GM21528 (cell line): ENCODE measurements at regions not wholly inside any gene's neighbourhood (a gene's known extent, or its start where the extent isn't known, plus 50 kb on each side); places are given as distances from the start of the nearest gene placed in this dataset.

ENCODE experiments used
- ATAC-seq: cut with Tn5 transposase; IDR thresholded peaks from one replicate; pipeline ENCODE4 v1.9.1; 2021; ENCODE audit warnings: mild to moderate bottlenecking, moderate library complexity; ENCODE audit not compliant: unreplicated experiment, low FRiP score

- no peak for ATAC-seq
Observed at GRCh38 chr5:11997942-11998341, 93.7 kb upstream of the CTNND2 start.

- no peak for ATAC-seq
Observed at GRCh38 chr5:11992518-11992917, 88.3 kb upstream of the CTNND2 start.

- no peak for ATAC-seq
Observed at GRCh38 chr5:11985993-11986392, 81.7 kb upstream of the CTNND2 start.

GRCh38 chr5:11984196-11984595 lies 80.0 kb upstream of the CTNND2 start:
- ATAC-seq, result no peak

GRCh38 chr5:11981986-11982385 lies 77.7 kb upstream of the CTNND2 start:
- ATAC-seq, result no peak

GRCh38 chr5:11977904-11978303 lies 73.7 kb upstream of the CTNND2 start:
- ATAC-seq, result no peak

DNA sequence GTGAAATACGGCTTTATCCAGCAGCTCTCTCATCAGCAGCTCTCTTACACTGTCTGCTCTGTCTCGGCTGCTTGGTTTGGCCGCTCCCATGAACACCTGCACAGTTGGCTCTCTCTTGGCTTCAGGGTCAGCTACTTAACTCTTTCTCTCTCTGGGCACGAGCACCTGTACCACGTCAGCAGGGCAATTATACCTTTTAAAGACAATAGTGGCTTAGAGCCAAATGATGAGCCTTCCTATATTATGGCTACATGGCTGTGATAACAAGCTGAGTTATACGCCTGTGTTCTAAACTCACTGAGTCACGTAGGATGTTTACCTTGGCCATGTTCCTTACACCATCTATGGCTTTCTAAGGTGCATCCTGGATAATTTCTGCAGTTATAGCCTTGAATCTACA lies 69.2 kb upstream of the CTNND2 start:
- ATAC-seq, result no peak

DNA sequence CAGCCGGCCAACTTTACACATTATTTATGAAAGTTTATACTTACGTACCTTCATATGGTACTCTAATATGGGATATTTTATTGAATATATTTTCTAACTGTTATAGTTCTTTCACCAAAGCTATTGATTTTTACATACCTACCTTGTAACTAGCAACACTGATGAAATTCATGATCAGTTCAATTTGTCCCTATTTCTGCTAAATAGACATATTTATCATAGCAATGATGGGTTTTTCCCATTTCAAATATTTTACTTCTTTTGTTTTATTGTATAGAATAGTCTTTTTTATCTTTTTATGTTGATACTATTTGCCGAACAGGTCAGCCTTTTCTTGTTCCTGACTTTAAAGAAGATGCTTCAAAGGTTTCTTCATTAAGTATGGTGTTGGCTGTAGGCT lies 59.0 kb upstream of the CTNND2 start:
- ATAC-seq, result no peak

GRCh38 chr5:11962122-11962521 lies 57.9 kb upstream of the CTNND2 start:
- ATAC-seq, result no peak

DNA sequence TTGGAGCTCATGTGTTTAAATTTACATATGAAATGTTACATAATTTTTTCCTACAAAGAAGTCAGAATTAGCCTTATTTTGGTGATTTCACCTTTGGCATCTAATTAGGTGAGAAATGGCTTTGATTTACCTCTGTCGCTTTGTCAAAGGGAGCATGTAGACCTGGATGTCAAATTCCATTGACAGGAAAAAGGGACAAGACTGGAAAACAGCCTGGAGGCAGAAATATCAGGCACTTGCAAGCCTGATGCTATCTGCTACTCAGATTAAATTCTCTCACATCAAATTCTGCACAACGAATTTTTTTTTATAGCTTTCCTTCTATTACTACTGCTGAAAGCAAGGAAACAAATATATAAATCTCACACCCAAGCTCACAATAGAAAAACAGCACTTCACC lies 54.1 kb upstream of the CTNND2 start:
- ATAC-seq, result no peak

GRCh38 chr5:11955331-11955730 lies 51.1 kb upstream of the CTNND2 start:
- no peak for ATAC-seq
